Cardiac muscle cell (in vitro differentiated cells and primary cell): ENCODE measurements at regions not wholly inside any gene's neighbourhood (a gene's known extent, or its start where the extent isn't known, plus 50 kb on each side); places are given as distances from the start of the nearest gene placed in this dataset.

Experiments used
- DNase-seq, 2 donors: peaks; one replicate each; pipeline versions ENCODE4 v3.0.0 to v3.0.0-alpha.2; 2010 to 2017; ENCODE audit warnings: low read depth in 1 of 2, low spot score in 1 of 2
- H3K27ac ChIP-seq: fragments of 200-600 bp; sonication (generic); 2 replicates; pipeline ENCODE4 v1.5.1; 2016
- H3K27me3 ChIP-seq: fragments of 200-600 bp; sonication (generic); 2 replicates; pipeline ENCODE4 v1.6.0; 2016; ENCODE audit warnings: control low read depth
- H3K36me3 ChIP-seq: fragments of 200-600 bp; sonication (generic); 2 replicates; pipeline ENCODE4 v1.5.1; 2016; ENCODE audit warnings: control low read depth
- H3K4me1 ChIP-seq: fragments of 200-600 bp; sonication (generic); 2 replicates; pipeline ENCODE4 v1.8.1; 2017; ENCODE audit warnings: low read depth, mild to moderate bottlenecking, mixed run types
- H3K4me3 ChIP-seq: fragments of 200-600 bp; sonication (generic); 2 replicates; pipeline ENCODE4 v1.5.1; 2016; ENCODE audit warnings: mild to moderate bottlenecking
- H3K9me3 ChIP-seq: fragments of 200-600 bp; sonication (generic); 2 replicates; pipeline ENCODE4 v1.5.1; 2017; ENCODE audit warnings: low read depth, mild to moderate bottlenecking, control low read depth
- CTCF ChIP-seq: IDR thresholded peaks from 2 replicates; pipeline ENCODE4 v1.5.1; 2012; ENCODE audit warnings: low read depth, mild to moderate bottlenecking, low read length

GRCh38 chr12:23066095-23066494, 441.1 kb downstream of the ETNK1 start:
- TF ChIP-seq CTCF: no peak
- H3K27me3 ChIP-seq: no peaks in the 10 kb centered on the region
- no peak for DNase-seq
- H3K9me3 ChIP-seq: no peaks in the 10 kb centered on the region
- H3K4me1 ChIP-seq: no peaks in the 10 kb centered on the region
- no peaks in the 10 kb centered on the region for H3K36me3 ChIP-seq
- H3K4me3 ChIP-seq: no peak overlapping the region
- no peak overlapping the region for H3K27ac ChIP-seq

- H3K4me1 ChIP-seq: no peaks in the 10 kb centered on the region
- peak in 1 of 2 donors; percentile 61 for DNase-seq
- no peaks in the 10 kb centered on the region for H3K27me3 ChIP-seq
- TF ChIP-seq CTCF: no peak
- H3K4me3 ChIP-seq: no peak overlapping the region
- H3K27ac ChIP-seq: no peak overlapping the region
- no peaks in the 10 kb centered on the region for H3K9me3 ChIP-seq
- H3K36me3 ChIP-seq: no peaks in the 10 kb centered on the region
Observed at GRCh38 chr12:23083267-23083666, 458.3 kb downstream of the ETNK1 start.

GRCh38 chr12:23084236-23084995, 459.4 kb downstream of the ETNK1 start:
- Histone ChIP-seq H3K27ac (no peak overlapping the region), H3K27me3 (no peaks in the 10 kb centered on the region), H3K4me3 (no peak overlapping the region), H3K36me3 (no peaks in the 10 kb centered on the region), H3K9me3 (no peaks in the 10 kb centered on the region), H3K4me1 (no peaks in the 10 kb centered on the region)
- TF ChIP-seq CTCF: no peak
- DNase-seq: peak in 1 of 2 donors; percentile 83

- no peak for TF ChIP-seq CTCF
- Histone ChIP-seq H3K36me3 (no peaks in the 10 kb centered on the region), H3K27me3 (no peaks in the 10 kb centered on the region), H3K4me1 (no peaks in the 10 kb centered on the region), H3K9me3 (no peaks in the 10 kb centered on the region), H3K4me3 (no peak overlapping the region), H3K27ac (no peak overlapping the region)
- DNase-seq: no peak
Observed at GRCh38 chr12:23088594-23088993, 463.6 kb downstream of the ETNK1 start.

GRCh38 chr12:23093488-23093887, 468.5 kb downstream of the ETNK1 start:
- Histone ChIP-seq H3K27ac (no peak overlapping the region), H3K4me3 (no peak overlapping the region), H3K27me3 (no peaks in the 10 kb centered on the region), H3K36me3 (no peaks in the 10 kb centered on the region), H3K9me3 (no peaks in the 10 kb centered on the region), H3K4me1 (no peaks in the 10 kb centered on the region)
- DNase-seq: no peak
- TF ChIP-seq CTCF: no peak

GRCh38 chr12:23096321-23096720, 471.4 kb downstream of the ETNK1 start:
- Histone ChIP-seq H3K27ac (no peak overlapping the region), H3K4me3 (no peak overlapping the region), H3K9me3 (no peaks in the 10 kb centered on the region), H3K4me1 (no peaks in the 10 kb centered on the region), H3K36me3 (no peaks in the 10 kb centered on the region), H3K27me3 (no peaks in the 10 kb centered on the region)
- no peak for DNase-seq
- TF ChIP-seq CTCF: no peak
